ENCODE measurements at regions not wholly inside any gene's neighbourhood (a gene's known extent, or its start where the extent isn't known, plus 50 kb on each side); places are given as distances from the start of the nearest gene placed in this dataset.
"Not testable (repeated sequence)": the region's sequence is repeated elsewhere in the genome, so short reads cannot be mapped to it uniquely, and the experiment has no call there.

- ATAC-seq, result no peak
- intact Hi-C loops (cut with micrococcal nuclease), result no loop called here
Measured at GRCh38 chr10:55227967-55228366, 426.9 kb upstream of the PCDH15 start.

GRCh38 chr10:55224007-55224781 is 423.2 kb upstream of the PCDH15 start:
- intact Hi-C loops (cut with micrococcal nuclease), result no loop called here
- no peak for DNase-seq
- ATAC-seq, result no peak

More at GRCh38 chr10:55227967-55228366, 426.9 kb upstream of the PCDH15 start:
- DNase-seq, result no peak

GRCh38 chr10:55223352-55223751 is 422.3 kb upstream of the PCDH15 start:
- intact Hi-C loops (cut with micrococcal nuclease), result no loop called here
- no peak for DNase-seq
- no peak for ATAC-seq

- no peak for ATAC-seq
- DNase-seq, result no peak
- intact Hi-C loops (cut with micrococcal nuclease), result no loop called here
Measured at GRCh38 chr10:55220975-55221374, 419.9 kb upstream of the PCDH15 start.

- DNase-seq (no peak), ATAC-seq (no peak)
Measured at GRCh38 chr10:55215699-55216098, 414.7 kb upstream of the PCDH15 start.

GRCh38 chr10:55214608-55215007 is 413.6 kb upstream of the PCDH15 start:
- DNase-seq, result no peak
- intact Hi-C loops (cut with micrococcal nuclease), result no loop called here
- ATAC-seq, result no peak

More at GRCh38 chr10:55215699-55216098, 414.7 kb upstream of the PCDH15 start:
- intact Hi-C loops (cut with micrococcal nuclease), result no loop called here

GRCh38 chr10:55212051-55212450 is 411.0 kb upstream of the PCDH15 start:
- DNase-seq (no peak), ATAC-seq (no peak)
- intact Hi-C loops (cut with micrococcal nuclease), result no loop called here

- ATAC-seq (no peak), DNase-seq (no peak)
- intact Hi-C loops (cut with micrococcal nuclease), result no loop called here
Measured at GRCh38 chr10:55203874-55204273, 402.8 kb upstream of the PCDH15 start.

GRCh38 chr10:55203319-55203718 is 402.3 kb upstream of the PCDH15 start:
- DNase-seq (no peak), ATAC-seq (no peak)
- intact Hi-C loops (cut with micrococcal nuclease), result no loop called here

GRCh38 chr10:55200020-55200419 is 399.0 kb upstream of the PCDH15 start:
- intact Hi-C loops (cut with micrococcal nuclease), result no loop called here
- ATAC-seq, result no peak
- no peak for DNase-seq

GRCh38 chr10:55191236-55191860 is 390.3 kb upstream of the PCDH15 start:
- DNase-seq, result no peak
- no peak for ATAC-seq
- intact Hi-C loops (cut with micrococcal nuclease), result no loop called here

GRCh38 chr10:55183993-55184392 is 383.0 kb upstream of the PCDH15 start:
- no peak for ATAC-seq
- intact Hi-C loops (cut with micrococcal nuclease), result no loop called here
- DNase-seq, result no peak

GRCh38 chr10:55180357-55180756 is 379.3 kb upstream of the PCDH15 start:
- ATAC-seq (no peak), DNase-seq (no peak)
- intact Hi-C loops (cut with micrococcal nuclease), result no loop called here

- DNase-seq (no peak), ATAC-seq (no peak)
- intact Hi-C loops (cut with micrococcal nuclease), result no loop called here
Measured at GRCh38 chr10:55174419-55174818, 373.4 kb upstream of the PCDH15 start.

GRCh38 chr10:55169493-55169892 is 368.5 kb upstream of the PCDH15 start:
- DNase-seq (no peak), ATAC-seq (no peak)
- intact Hi-C loops (cut with micrococcal nuclease), result no loop called here

- intact Hi-C loops (cut with micrococcal nuclease), result no loop called here
- DNase-seq (no peak), ATAC-seq (no peak)
Measured at GRCh38 chr10:55168343-55168742, 367.3 kb upstream of the PCDH15 start.

- ATAC-seq (no peak), DNase-seq (no peak)
- intact Hi-C loops (cut with micrococcal nuclease), result no loop called here
Measured at GRCh38 chr10:55163388-55163979, 362.5 kb upstream of the PCDH15 start.

GRCh38 chr10:55162321-55162720 is 361.3 kb upstream of the PCDH15 start:
- intact Hi-C loops (cut with micrococcal nuclease); ATAC-seq; DNase-seq: not testable (repeated sequence)

- DNase-seq, result no peak
- intact Hi-C loops (cut with micrococcal nuclease), result no loop called here
Measured at GRCh38 chr10:55160655-55161283, 359.7 kb upstream of the PCDH15 start.

GRCh38 chr10:55158633-55159032 is 357.6 kb upstream of the PCDH15 start:
- DNase-seq, result no peak
- ATAC-seq, result no peak
- intact Hi-C loops (cut with micrococcal nuclease), result no loop called here

More at GRCh38 chr10:55160655-55161283, 359.7 kb upstream of the PCDH15 start:
- ATAC-seq, result no peak
